ENCODE measurements at regions not wholly inside any gene's neighbourhood (a gene's known extent, or its start where the extent isn't known, plus 50 kb on each side); places are given as distances from the start of the nearest gene placed in this dataset.

GRCh38 chr16:5905935-5906334, 808.3 kb upstream of the EEF2KMT start:
- no peak for TF ChIP-seq CTCF (conservative IDR thresholded peaks at IDR 0.05; ENCODE audit: low read depth, low read length)
- TF ChIP-seq RFX5 (IDR thresholded peaks at IDR 0.05; ENCODE audit: low read depth, low read length) = no peak
- TF ChIP-seq POLR2A (IDR thresholded peaks at IDR 0.05; ENCODE audit: low read depth, low read length) = no peak
- no peak for TF ChIP-seq RCOR1 (IDR thresholded peaks at IDR 0.05; ENCODE audit: insufficient replicate concordance, low read length)
- no peak for TF ChIP-seq BHLHE40 (IDR thresholded peaks at IDR 0.05; ENCODE audit: low read depth, low read length)
- no peak for TF ChIP-seq RAD21 (IDR thresholded peaks at IDR 0.05; ENCODE audit: low read length)
